HUDEP-2 (cell line): ENCODE measurements at regions not wholly inside any gene's neighbourhood (a gene's known extent, or its start where the extent isn't known, plus 50 kb on each side); places are given as distances from the start of the nearest gene placed in this dataset.

Source experiments
- DNase-seq, 76 experiments: peaks; one replicate each; lab custom pipeline; 2025; ENCODE audit not compliant: unreplicated experiment in 76 of 76; lab: John Stamatoyannopoulos, UW

GRCh38 chr1:101748077-101748476 lies 248.6 kb downstream of the OLFM3 start:
- no peak for DNase-seq
